Hepatic stellate cell (primary cell): ENCODE measurements at regions not wholly inside any gene's neighbourhood (a gene's known extent, or its start where the extent isn't known, plus 50 kb on each side); places are given as distances from the start of the nearest gene placed in this dataset.

ENCODE experiments used
- DNase-seq: peaks from one replicate; pipeline ENCODE4 v3.0.0; 2011; ENCODE audit warnings: low spot score

- DNase-seq: no peak
Measured at GRCh38 chr9:120117081-120117480, 462.9 kb downstream of the CDK5RAP2 start.

GRCh38 chr9:120110520-120110919, 469.4 kb downstream of the CDK5RAP2 start:
- DNase-seq: no peak

DNA sequence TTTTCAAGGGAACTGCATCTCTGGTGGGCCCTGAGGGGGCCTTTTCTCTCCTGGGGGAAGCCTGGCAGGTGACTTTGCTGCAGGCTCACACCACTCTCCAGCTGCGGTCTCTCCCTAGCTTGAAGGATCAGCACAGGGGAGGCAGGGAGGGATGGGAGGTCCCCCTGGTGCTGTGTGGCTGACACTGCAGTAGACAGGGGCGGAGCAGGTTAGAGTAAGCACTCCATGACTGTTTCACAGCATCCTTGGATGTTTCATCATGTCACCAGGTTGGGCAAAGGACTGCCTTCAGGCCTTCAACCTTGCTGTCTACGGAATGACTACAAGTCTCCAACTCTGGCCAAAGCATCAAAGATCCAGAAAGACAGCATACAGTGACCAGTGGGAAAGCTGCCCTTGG, 470.7 kb downstream of the CDK5RAP2 start:
- peak; percentile 9 for DNase-seq

DNA sequence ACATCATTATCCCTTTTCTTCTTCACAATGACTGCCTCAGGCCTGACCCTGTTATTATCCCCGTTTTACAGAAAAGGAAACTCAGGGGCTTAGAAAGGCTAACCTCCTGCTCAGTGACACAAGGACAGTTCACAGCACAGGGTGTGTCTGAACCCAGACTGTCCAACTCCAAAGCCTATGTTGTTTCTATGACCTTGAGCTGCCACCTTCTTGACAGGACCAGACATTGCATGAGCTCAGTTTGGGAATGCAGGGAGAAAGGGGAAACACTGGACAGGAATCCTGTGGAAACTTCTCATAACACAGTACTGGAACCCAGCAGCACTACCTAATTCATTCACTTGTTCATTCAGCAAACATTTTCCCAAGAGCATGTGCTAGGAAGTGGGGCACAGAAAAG, 472.8 kb downstream of the CDK5RAP2 start:
- no peak for DNase-seq

GRCh38 chr9:120104771-120105170, 475.2 kb downstream of the CDK5RAP2 start:
- DNase-seq: no peak

- DNase-seq: no peak
Measured at GRCh38 chr9:120100595-120100994, 479.4 kb downstream of the CDK5RAP2 start.

DNA sequence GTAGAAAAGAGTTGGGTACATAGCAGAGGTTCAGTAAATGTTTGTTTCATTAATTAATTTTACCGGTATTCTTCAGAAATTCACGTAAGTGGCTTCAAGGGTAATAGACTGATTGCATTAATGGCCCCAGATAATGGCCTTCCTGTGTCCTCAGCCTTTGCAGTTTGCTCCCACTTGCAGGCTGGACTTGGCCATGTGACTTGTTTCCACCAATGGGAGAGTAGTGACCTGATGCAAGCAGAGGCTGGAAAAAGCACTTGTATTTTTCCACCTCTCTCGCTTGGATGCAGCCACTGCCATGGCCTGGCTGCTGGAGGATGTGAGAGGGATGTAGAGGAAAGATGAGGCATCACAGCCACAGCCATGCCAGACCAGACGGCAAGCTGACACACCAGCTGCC, 480.9 kb downstream of the CDK5RAP2 start:
- DNase-seq: no peak

DNA sequence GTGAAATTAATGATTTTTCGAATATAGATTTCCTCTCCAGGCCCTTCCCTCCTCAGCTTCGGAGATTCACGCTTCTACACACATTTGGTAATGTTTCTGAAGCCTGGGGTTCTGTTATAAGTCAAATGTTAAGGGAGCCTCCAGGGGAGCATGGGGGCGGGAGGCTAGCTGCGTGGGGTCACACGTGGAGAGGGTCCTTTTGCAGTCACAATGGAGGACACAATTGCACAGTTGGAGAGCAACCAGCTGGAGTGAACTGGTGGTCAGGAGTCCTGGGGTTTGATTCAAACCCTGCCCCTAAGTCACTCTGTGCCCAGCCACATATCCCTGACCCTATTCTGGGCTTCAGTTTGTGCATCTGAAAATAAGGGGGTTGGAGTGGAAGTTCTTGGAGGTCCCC, 481.4 kb downstream of the CDK5RAP2 start:
- DNase-seq: no peak

- DNase-seq: no peak
Measured at GRCh38 chr9:120091206-120091605, 488.8 kb downstream of the CDK5RAP2 start.

- DNase-seq: no peak
Measured at GRCh38 chr9:120080849-120081248, 499.1 kb downstream of the CDK5RAP2 start.

GRCh38 chr9:120078112-120078511, 501.9 kb downstream of the CDK5RAP2 start:
- DNase-seq: no peak

- DNase-seq: no peak
Measured at GRCh38 chr9:120071760-120072159, 508.2 kb downstream of the CDK5RAP2 start.

- DNase-seq: no peak
Measured at GRCh38 chr9:120066315-120066714, 513.7 kb downstream of the CDK5RAP2 start.

DNA sequence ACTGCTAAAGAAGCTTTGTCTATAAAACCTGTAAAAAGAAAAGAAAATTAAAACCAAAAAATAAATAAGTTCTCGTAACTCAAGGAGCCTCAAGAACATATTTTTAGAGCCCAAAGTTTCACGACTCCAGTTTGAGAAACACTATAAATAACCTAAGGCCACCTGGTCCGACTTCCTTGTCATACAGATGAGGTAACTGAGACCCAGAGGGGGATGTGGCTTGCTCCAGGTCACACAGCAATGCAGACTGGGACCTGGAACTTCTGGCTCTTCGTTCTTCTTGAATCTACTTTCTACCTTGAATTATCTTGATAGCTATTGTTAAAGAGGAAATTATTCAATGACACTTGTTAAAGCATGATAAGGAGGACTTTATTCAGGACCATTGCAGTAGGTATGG, 514.8 kb downstream of the CDK5RAP2 start:
- no peak for DNase-seq

- no peak for DNase-seq
Measured at GRCh38 chr9:120045011-120045410, 535.0 kb downstream of the CDK5RAP2 start.

DNA sequence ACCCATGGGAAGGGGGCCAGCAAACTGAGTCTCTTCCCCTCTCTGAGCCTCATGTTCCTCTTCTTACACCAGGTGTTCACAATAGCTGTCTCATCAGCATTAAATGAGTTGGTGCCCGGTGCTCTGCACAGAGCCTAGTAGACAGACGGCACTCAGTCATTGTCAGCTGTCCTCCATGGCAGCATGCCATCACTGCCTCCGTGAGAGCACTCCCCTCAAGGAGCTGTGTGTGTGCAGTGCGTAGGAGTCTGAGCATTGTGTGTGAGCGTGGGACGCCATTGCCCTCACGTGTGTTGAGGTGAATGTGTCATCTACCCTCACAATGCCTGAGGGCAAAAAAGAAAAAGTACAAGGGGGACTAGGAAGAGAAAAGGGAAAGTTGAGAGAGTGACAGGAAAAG, 536.5 kb downstream of the CDK5RAP2 start:
- no peak for DNase-seq

GRCh38 chr9:120040896-120041295, 539.1 kb downstream of the CDK5RAP2 start:
- no peak for DNase-seq

- no peak for DNase-seq
Measured at GRCh38 chr9:120038342-120038741, 541.6 kb downstream of the CDK5RAP2 start.

- no peak for DNase-seq
Measured at GRCh38 chr9:120032639-120033038, 547.3 kb downstream of the CDK5RAP2 start.

DNA sequence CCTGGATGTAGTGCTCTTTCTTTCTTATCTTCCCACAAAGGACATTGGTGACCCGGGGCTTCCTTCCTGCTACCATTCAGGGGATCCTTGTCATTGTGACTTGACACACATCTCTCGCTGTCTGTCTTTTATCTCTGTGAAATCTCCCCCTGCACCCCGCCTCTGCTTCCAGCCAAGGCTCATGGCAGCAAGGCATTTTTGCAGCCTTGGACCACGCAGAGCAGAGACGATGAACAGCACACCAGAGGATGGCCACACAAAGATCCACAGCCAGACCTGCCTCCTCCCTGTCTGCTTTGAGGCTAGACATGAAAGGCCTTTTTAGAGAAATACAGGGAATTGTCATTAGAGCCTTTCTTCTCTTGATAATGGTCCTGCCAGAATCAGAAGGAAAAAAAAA, 549.1 kb downstream of the CDK5RAP2 start:
- no peak for DNase-seq

- no peak for DNase-seq
Measured at GRCh38 chr9:120018550-120018949, 561.4 kb downstream of the CDK5RAP2 start.

GRCh38 chr9:120018037-120018436, 561.9 kb downstream of the CDK5RAP2 start:
- DNase-seq: no peak

DNA sequence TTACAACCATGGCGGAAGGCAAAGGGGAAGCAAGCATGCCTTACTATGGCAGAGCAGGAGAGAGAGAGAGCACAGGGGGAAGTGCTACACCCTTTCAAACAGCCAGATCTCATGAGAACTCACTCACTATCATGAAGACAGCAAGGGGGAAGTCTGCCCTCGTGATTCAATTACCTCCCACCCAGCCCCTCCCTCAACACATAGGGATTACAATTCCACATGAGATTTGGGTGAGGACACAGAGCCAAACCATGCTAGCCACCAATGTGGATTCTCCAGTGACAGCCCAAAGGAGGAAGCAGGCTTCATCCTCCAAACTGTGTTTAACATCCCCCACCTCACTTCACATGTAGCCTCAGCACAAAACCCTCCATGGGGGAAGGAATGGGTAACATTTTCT, 563.7 kb downstream of the CDK5RAP2 start:
- no peak for DNase-seq

DNA sequence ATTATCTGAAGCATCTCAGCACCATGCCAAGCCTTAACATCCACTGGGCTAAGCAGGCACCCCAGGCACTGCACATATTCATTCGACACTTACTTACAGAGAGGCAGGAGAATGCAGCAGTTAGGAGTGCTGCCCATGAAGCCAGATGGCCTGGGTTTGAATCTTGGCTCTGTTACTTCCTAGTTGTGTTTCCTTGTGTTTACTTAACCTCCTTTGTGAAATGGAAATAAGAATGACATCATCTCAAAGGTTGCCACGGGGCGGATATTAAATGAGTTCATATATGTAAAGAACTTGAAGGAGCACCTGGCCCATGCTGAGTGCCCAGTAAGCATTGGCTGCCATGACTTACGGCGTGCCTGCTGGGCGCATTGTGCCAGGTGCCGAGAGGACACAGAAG, 565.2 kb downstream of the CDK5RAP2 start:
- no peak for DNase-seq

DNA sequence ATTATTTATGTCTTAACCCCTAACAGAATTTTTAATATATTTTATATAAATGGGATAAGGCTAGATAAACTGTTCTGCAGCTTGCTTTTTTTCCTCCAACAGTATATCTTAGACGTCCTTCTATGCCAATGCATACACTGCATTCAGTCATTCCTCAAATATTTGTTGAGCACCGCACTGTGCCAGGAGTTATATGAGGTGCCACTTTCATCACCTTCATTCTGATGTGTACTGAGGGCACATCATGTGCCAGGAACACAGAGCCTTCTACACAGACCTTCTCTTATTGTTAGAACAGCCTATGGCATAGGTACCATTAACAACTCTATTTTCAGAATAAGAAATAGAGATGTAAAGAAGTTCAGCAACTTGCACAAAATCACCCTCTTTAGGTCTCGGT, 570.1 kb downstream of the CDK5RAP2 start:
- no peak for DNase-seq
